Lower lobe of right lung (tissue), 2 donors: ENCODE measurements at regions not wholly inside any gene's neighbourhood (a gene's known extent, or its start where the extent isn't known, plus 50 kb on each side); places are given as distances from the start of the nearest gene placed in this dataset.

Experiments
- ATAC-seq, 2 donors: fragments of 200-7000 bp; cut with Tn5 transposase; one replicate each; pipeline ENCODE4 v1.9.1; 2020 to 2022; ENCODE audit warnings: mild to moderate bottlenecking in 2 of 2, moderate library complexity in 2 of 2
- DNase-seq: peaks from one replicate; pipeline ENCODE4 v3.0.0-alpha.2; 2020
- H3K27ac ChIP-seq: fragments of 200-600 bp; one replicate; pipeline ENCODE4 v1.8.0; 2022
- H3K27me3 ChIP-seq: fragments of 200-600 bp; one replicate; pipeline ENCODE4 v1.8.0; 2022; ENCODE audit warnings: low read depth
- H3K36me3 ChIP-seq: fragments of 200-600 bp; one replicate; pipeline ENCODE4 v1.8.0; 2022; ENCODE audit warnings: mild to moderate bottlenecking
- H3K4me1 ChIP-seq: fragments of 200-600 bp; one replicate; pipeline ENCODE4 v1.8.0; 2022
- H3K4me3 ChIP-seq: fragments of 200-600 bp; one replicate; pipeline ENCODE4 v1.8.0; 2022; ENCODE audit warnings: mild to moderate bottlenecking
- H3K9me3 ChIP-seq: fragments of 200-600 bp; one replicate; pipeline ENCODE4 v1.8.0; 2022
- intact Hi-C: fragments of 100-400 bp; cut with DNase I; formaldehyde crosslinking; loops from one replicate; pipeline ENCODE4 v1.11.0; 2022
- TF ChIP-seq, protein P1 (sequence below): fragments of 200-600 bp; IDR thresholded peaks from one replicate; pipeline ENCODE4 v1.8.0; 2022; ENCODE audit warnings: antibody characterized with exemption, mild to moderate bottlenecking
- donor health status: DM: no; HTN: yes; CAD: no; lungs with severe emphysema.

DNA sequence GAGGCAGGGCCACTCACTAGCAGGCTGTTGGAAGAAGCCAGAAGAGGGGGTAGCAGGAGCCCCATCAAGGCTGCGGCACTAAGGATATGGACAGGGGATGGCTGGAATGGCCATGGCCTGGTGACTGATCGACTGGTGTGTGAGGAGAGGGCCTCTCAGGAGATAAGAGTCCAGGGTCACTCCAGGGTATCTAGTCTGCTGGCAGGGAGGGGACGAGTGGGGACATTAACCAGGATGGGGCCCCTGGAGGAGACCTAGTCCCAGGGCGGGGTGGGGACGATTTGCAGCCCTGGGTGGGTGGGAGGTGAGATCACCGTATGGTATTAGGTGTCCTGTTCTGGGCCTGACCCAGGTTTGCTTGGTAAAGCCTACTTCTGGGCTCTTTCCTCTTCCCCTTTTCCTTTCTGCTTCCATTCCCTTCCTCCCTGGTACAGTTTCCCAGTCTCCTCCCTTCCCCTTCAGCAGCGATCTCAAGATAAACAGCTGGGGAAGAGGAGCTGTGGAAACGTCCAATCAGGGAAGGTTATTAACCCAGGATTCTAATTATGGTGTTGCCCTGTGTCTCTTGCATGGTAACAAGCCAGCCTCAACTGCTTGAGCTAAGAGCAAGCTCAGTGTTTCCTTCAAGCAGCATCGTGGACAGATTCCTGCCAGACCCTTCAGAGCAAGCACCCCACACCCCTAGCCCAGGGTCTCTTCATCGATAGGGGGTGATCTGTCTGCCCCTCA lies 233.2 kb downstream of the RPS24 start:
- no peak for ATAC-seq
- H3K4me1 ChIP-seq = peaks cover 6% of the 10 kb centered on the region
- no peaks in the 10 kb centered on the region for H3K9me3 ChIP-seq
- H3K4me3 ChIP-seq = no peak overlapping the region
- H3K36me3 ChIP-seq = no peaks in the 10 kb centered on the region
- intact Hi-C loops = no loop called here
- peak overlapping the region; percentile 18 for H3K27ac ChIP-seq
- TF ChIP-seq, protein P1, sequence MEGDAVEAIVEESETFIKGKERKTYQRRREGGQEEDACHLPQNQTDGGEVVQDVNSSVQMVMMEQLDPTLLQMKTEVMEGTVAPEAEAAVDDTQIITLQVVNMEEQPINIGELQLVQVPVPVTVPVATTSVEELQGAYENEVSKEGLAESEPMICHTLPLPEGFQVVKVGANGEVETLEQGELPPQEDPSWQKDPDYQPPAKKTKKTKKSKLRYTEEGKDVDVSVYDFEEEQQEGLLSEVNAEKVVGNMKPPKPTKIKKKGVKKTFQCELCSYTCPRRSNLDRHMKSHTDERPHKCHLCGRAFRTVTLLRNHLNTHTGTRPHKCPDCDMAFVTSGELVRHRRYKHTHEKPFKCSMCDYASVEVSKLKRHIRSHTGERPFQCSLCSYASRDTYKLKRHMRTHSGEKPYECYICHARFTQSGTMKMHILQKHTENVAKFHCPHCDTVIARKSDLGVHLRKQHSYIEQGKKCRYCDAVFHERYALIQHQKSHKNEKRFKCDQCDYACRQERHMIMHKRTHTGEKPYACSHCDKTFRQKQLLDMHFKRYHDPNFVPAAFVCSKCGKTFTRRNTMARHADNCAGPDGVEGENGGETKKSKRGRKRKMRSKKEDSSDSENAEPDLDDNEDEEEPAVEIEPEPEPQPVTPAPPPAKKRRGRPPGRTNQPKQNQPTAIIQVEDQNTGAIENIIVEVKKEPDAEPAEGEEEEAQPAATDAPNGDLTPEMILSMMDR = no peak
- no peak for DNase-seq
- H3K27me3 ChIP-seq = no peaks in the 10 kb centered on the region

DNA sequence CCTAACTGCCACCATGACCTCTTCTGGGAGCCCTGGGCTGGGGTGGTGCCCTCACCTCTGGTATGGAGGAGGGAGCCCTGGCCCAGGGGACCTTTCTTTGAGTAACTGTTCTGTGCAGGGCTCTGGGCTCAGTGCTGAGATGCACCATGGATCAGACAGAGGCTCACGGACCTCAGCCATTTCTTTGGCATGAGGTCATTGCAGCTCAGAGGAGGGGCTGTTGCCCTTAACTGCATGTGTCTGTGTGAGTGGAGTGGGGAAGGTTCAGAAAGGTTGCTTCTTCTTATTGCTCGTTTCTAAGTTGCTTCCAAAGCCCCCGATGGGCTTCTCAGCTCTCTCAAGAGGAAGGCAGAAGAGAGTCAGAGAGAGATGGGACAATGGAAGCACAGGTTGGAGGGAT lies 233.9 kb downstream of the RPS24 start:
- no peaks in the 10 kb centered on the region for H3K27me3 ChIP-seq
- DNase-seq = no peak
- H3K36me3 ChIP-seq = no peaks in the 10 kb centered on the region
- H3K9me3 ChIP-seq = no peaks in the 10 kb centered on the region
- H3K27ac ChIP-seq = peak overlapping the region; percentile 18
- intact Hi-C loops = no loop called here
- no peak overlapping the region for H3K4me3 ChIP-seq
- TF ChIP-seq, protein P1 = no peak
- peak in 1 of 2 donors; percentile 29 for ATAC-seq
- peaks cover 6% of the 10 kb centered on the region for H3K4me1 ChIP-seq

DNA sequence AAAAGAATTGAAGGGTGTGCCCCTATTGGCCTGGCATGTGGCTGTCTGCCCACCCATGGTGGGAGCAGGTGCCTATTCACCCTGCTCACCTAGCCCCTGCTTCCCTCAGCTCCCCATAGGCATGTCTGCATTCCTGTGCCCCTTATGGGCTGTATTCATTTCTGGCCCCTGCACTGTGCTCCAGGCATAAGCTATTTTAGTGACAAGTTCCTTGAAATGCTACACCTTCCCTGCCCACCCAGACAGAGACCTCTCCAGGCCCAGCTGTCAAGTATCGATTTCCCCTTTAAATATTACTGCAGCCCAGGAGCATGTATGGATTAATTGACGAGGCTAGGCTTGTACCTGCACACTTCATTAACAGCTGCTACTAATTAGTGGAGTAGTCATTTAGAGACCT lies 235.4 kb downstream of the RPS24 start:
- Histone ChIP-seq H3K36me3 (no peaks in the 10 kb centered on the region), H3K4me1 (peaks cover 6% of the 10 kb centered on the region)
- DNase-seq = no peak

DNA sequence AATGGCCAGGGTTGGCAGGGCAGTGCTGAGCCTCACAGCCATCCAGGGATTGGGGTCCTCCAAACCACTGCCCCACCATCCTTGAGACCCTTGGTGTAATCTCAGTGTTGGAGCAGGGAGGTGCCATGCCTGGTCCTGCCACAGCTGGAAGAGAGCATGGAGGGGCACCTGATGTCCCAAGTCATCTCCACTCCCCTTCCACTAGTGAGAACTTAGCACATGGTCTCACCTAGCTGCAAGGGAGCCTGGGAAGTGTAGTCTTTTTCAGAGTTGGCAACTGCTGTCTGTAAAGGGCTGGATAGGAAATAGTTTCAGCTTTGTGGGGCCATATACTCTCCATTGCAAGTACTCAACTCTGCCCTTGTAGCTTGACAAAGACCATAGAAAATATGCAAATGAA lies 238.7 kb downstream of the RPS24 start:
- TF ChIP-seq, protein P1 = no peak
- ATAC-seq = no peak
- intact Hi-C loops = no loop called here
- Histone ChIP-seq H3K27ac (no peak overlapping the region), H3K4me3 (no peak overlapping the region), H3K9me3 (no peaks in the 10 kb centered on the region), H3K27me3 (no peaks in the 10 kb centered on the region), H3K36me3 (no peaks in the 10 kb centered on the region), H3K4me1 (peaks cover 6% of the 10 kb centered on the region)
- no peak for DNase-seq

More for the DNA sequence above, 235.4 kb downstream of the RPS24 start:
- no peak overlapping the region for H3K4me3 ChIP-seq
- intact Hi-C loops = no loop called here
- TF ChIP-seq, protein P1 = no peak
- H3K9me3 ChIP-seq = no peaks in the 10 kb centered on the region
- no peaks in the 10 kb centered on the region for H3K27me3 ChIP-seq
- H3K27ac ChIP-seq = no peak overlapping the region
- no peak for ATAC-seq

DNA sequence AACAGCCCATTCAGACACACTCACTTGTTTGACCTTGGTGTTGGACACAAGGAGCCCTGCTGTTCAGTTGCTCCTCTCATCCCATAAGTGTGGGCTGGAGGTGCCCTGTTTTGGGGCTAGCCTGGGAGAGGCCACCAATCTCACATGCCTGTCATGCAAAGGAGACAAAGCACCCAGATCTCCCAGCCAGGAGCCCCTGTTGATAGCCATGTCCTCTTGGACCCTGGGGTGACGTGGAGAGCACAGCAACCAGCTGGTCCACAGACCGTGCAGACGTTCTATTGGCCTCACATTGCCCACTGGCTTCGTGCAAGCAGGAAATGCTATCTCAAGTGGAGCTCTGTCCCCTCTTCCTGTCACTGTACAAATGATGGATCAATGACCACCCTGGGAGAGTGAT lies 240.8 kb downstream of the RPS24 start:
- intact Hi-C loops = no loop called here
- Histone ChIP-seq H3K9me3 (no peaks in the 10 kb centered on the region), H3K27me3 (no peaks in the 10 kb centered on the region), H3K4me3 (no peak overlapping the region), H3K4me1 (no peaks in the 10 kb centered on the region), H3K36me3 (no peaks in the 10 kb centered on the region), H3K27ac (no peak overlapping the region)
- no peak for ATAC-seq
- DNase-seq = no peak
- TF ChIP-seq, protein P1 = no peak
